ENCODE measurements at regions not wholly inside any gene's neighbourhood (a gene's known extent, or its start where the extent isn't known, plus 50 kb on each side); places are given as distances from the start of the nearest gene placed in this dataset.

GRCh38 chr17:12358477-12358876 lies 307.2 kb upstream of the MYOCD start:
- no peak overlapping the region for H3K27ac ChIP-seq (ENCODE audit: insufficient read depth, low read depth, low read length, poor library complexity, severe bottlenecking)
- WGBS, 2 experiments = 92 to 93% methylated on average over 10 of the region's 10 CpGs
- H3K4me1 ChIP-seq (ENCODE audit: control insufficient read depth, insufficient read depth, low read length) = no peaks in the 10 kb centered on the region
- no peak overlapping the region for H3K4me3 ChIP-seq (ENCODE audit: insufficient read depth, low read depth, low read length)
- H3K27me3 ChIP-seq (ENCODE audit: control insufficient read depth, insufficient read depth, low read length, poor library complexity, severe bottlenecking) = no peaks in the 10 kb centered on the region
- no peaks in the 10 kb centered on the region for H3K9me3 ChIP-seq (ENCODE audit: control insufficient read depth, low read length)
- H3K36me3 ChIP-seq (ENCODE audit: control insufficient read depth, insufficient read depth, low read length) = no peaks in the 10 kb centered on the region

- H3K4me1 ChIP-seq (ENCODE audit: control insufficient read depth, insufficient read depth, low read length) = no peaks in the 10 kb centered on the region
- no peak overlapping the region for H3K4me3 ChIP-seq (ENCODE audit: insufficient read depth, low read depth, low read length)
- 92 to 97% methylated on average over 5 of the region's 5 CpGs for WGBS, 2 experiments
- H3K27me3 ChIP-seq (ENCODE audit: control insufficient read depth, insufficient read depth, low read length, poor library complexity, severe bottlenecking) = no peaks in the 10 kb centered on the region
- H3K9me3 ChIP-seq (ENCODE audit: control insufficient read depth, low read length) = no peaks in the 10 kb centered on the region
- no peaks in the 10 kb centered on the region for H3K36me3 ChIP-seq (ENCODE audit: control insufficient read depth, insufficient read depth, low read length)
- H3K27ac ChIP-seq (ENCODE audit: insufficient read depth, low read depth, low read length, poor library complexity, severe bottlenecking) = no peak overlapping the region
Observed at GRCh38 chr17:12362853-12363455, 302.7 kb upstream of the MYOCD start.

- Histone ChIP-seq H3K36me3 (ENCODE audit: control insufficient read depth, insufficient read depth, low read length) (no peaks in the 10 kb centered on the region), H3K9me3 (ENCODE audit: control insufficient read depth, low read length) (no peaks in the 10 kb centered on the region), H3K27ac (ENCODE audit: insufficient read depth, low read depth, low read length, poor library complexity, severe bottlenecking) (no peak overlapping the region), H3K27me3 (ENCODE audit: control insufficient read depth, insufficient read depth, low read length, poor library complexity, severe bottlenecking) (no peaks in the 10 kb centered on the region), H3K4me1 (ENCODE audit: control insufficient read depth, insufficient read depth, low read length) (no peaks in the 10 kb centered on the region), H3K4me3 (ENCODE audit: insufficient read depth, low read depth, low read length) (no peak overlapping the region)
- WGBS, 2 experiments = 94 to 98% methylated on average over 3 of the region's 4 CpGs
Observed at GRCh38 chr17:12365805-12366204, 299.9 kb upstream of the MYOCD start.

GRCh38 chr17:12369065-12369464 lies 296.6 kb upstream of the MYOCD start:
- H3K4me3 ChIP-seq (ENCODE audit: insufficient read depth, low read depth, low read length) = no peak overlapping the region
- H3K9me3 ChIP-seq (ENCODE audit: control insufficient read depth, low read length) = no peaks in the 10 kb centered on the region
- H3K36me3 ChIP-seq (ENCODE audit: control insufficient read depth, insufficient read depth, low read length) = no peaks in the 10 kb centered on the region
- H3K27ac ChIP-seq (ENCODE audit: insufficient read depth, low read depth, low read length, poor library complexity, severe bottlenecking) = no peak overlapping the region
- H3K4me1 ChIP-seq (ENCODE audit: control insufficient read depth, insufficient read depth, low read length) = no peaks in the 10 kb centered on the region
- no peaks in the 10 kb centered on the region for H3K27me3 ChIP-seq (ENCODE audit: control insufficient read depth, insufficient read depth, low read length, poor library complexity, severe bottlenecking)

- H3K4me3 ChIP-seq (ENCODE audit: insufficient read depth, low read depth, low read length) = no peak overlapping the region
- no peaks in the 10 kb centered on the region for H3K36me3 ChIP-seq (ENCODE audit: control insufficient read depth, insufficient read depth, low read length)
- H3K4me1 ChIP-seq (ENCODE audit: control insufficient read depth, insufficient read depth, low read length) = no peaks in the 10 kb centered on the region
- no peaks in the 10 kb centered on the region for H3K27me3 ChIP-seq (ENCODE audit: control insufficient read depth, insufficient read depth, low read length, poor library complexity, severe bottlenecking)
- no peak overlapping the region for H3K27ac ChIP-seq (ENCODE audit: insufficient read depth, low read depth, low read length, poor library complexity, severe bottlenecking)
- no peaks in the 10 kb centered on the region for H3K9me3 ChIP-seq (ENCODE audit: control insufficient read depth, low read length)
- 90 to 98% methylated on average over 2 of the region's 3 CpGs for WGBS, 2 experiments
Observed at GRCh38 chr17:12376276-12376675, 289.4 kb upstream of the MYOCD start.

GRCh38 chr17:12386225-12386624 lies 279.5 kb upstream of the MYOCD start:
- Histone ChIP-seq H3K27me3 (ENCODE audit: control insufficient read depth, insufficient read depth, low read length, poor library complexity, severe bottlenecking) (no peaks in the 10 kb centered on the region), H3K4me3 (ENCODE audit: insufficient read depth, low read depth, low read length) (no peak overlapping the region), H3K4me1 (ENCODE audit: control insufficient read depth, insufficient read depth, low read length) (no peaks in the 10 kb centered on the region), H3K9me3 (ENCODE audit: control insufficient read depth, low read length) (no peaks in the 10 kb centered on the region), H3K36me3 (ENCODE audit: control insufficient read depth, insufficient read depth, low read length) (no peaks in the 10 kb centered on the region), H3K27ac (ENCODE audit: insufficient read depth, low read depth, low read length, poor library complexity, severe bottlenecking) (no peak overlapping the region)
- WGBS, 2 experiments = 94 to 96% methylated on average over 1 of the region's 1 CpG

- no peaks in the 10 kb centered on the region for H3K4me1 ChIP-seq (ENCODE audit: control insufficient read depth, insufficient read depth, low read length)
- H3K27me3 ChIP-seq (ENCODE audit: control insufficient read depth, insufficient read depth, low read length, poor library complexity, severe bottlenecking) = no peaks in the 10 kb centered on the region
- WGBS, 2 experiments = 85 to 89% methylated on average over 3 of the region's 3 CpGs
- no peaks in the 10 kb centered on the region for H3K36me3 ChIP-seq (ENCODE audit: control insufficient read depth, insufficient read depth, low read length)
- H3K4me3 ChIP-seq (ENCODE audit: insufficient read depth, low read depth, low read length) = no peak overlapping the region
- no peaks in the 10 kb centered on the region for H3K9me3 ChIP-seq (ENCODE audit: control insufficient read depth, low read length)
- H3K27ac ChIP-seq (ENCODE audit: insufficient read depth, low read depth, low read length, poor library complexity, severe bottlenecking) = no peak overlapping the region
Observed at GRCh38 chr17:12388226-12388625, 277.5 kb upstream of the MYOCD start.

- no peak overlapping the region for H3K27ac ChIP-seq (ENCODE audit: insufficient read depth, low read depth, low read length, poor library complexity, severe bottlenecking)
- no peaks in the 10 kb centered on the region for H3K9me3 ChIP-seq (ENCODE audit: control insufficient read depth, low read length)
- no peak overlapping the region for H3K4me3 ChIP-seq (ENCODE audit: insufficient read depth, low read depth, low read length)
- H3K4me1 ChIP-seq (ENCODE audit: control insufficient read depth, insufficient read depth, low read length) = no peaks in the 10 kb centered on the region
- H3K36me3 ChIP-seq (ENCODE audit: control insufficient read depth, insufficient read depth, low read length) = no peaks in the 10 kb centered on the region
- H3K27me3 ChIP-seq (ENCODE audit: control insufficient read depth, insufficient read depth, low read length, poor library complexity, severe bottlenecking) = no peaks in the 10 kb centered on the region
- WGBS, 2 experiments = 90 to 91% methylated on average over 2 of the region's 2 CpGs
Observed at GRCh38 chr17:12389421-12389820, 276.3 kb upstream of the MYOCD start.

GRCh38 chr17:12390631-12391030 lies 275.1 kb upstream of the MYOCD start:
- H3K36me3 ChIP-seq (ENCODE audit: control insufficient read depth, insufficient read depth, low read length) = no peaks in the 10 kb centered on the region
- no peak overlapping the region for H3K4me3 ChIP-seq (ENCODE audit: insufficient read depth, low read depth, low read length)
- H3K4me1 ChIP-seq (ENCODE audit: control insufficient read depth, insufficient read depth, low read length) = no peaks in the 10 kb centered on the region
- H3K9me3 ChIP-seq (ENCODE audit: control insufficient read depth, low read length) = no peaks in the 10 kb centered on the region
- H3K27me3 ChIP-seq (ENCODE audit: control insufficient read depth, insufficient read depth, low read length, poor library complexity, severe bottlenecking) = no peaks in the 10 kb centered on the region
- WGBS, 2 experiments = 95% methylated on average over 4 of the region's 4 CpGs
- H3K27ac ChIP-seq (ENCODE audit: insufficient read depth, low read depth, low read length, poor library complexity, severe bottlenecking) = no peak overlapping the region

- WGBS, 2 experiments = 80 to 82% methylated on average over 3 of the region's 3 CpGs
- H3K27ac ChIP-seq (ENCODE audit: insufficient read depth, low read depth, low read length, poor library complexity, severe bottlenecking) = no peak overlapping the region
- H3K36me3 ChIP-seq (ENCODE audit: control insufficient read depth, insufficient read depth, low read length) = no peaks in the 10 kb centered on the region
- no peak overlapping the region for H3K4me3 ChIP-seq (ENCODE audit: insufficient read depth, low read depth, low read length)
- H3K9me3 ChIP-seq (ENCODE audit: control insufficient read depth, low read length) = no peaks in the 10 kb centered on the region
- H3K4me1 ChIP-seq (ENCODE audit: control insufficient read depth, insufficient read depth, low read length) = no peaks in the 10 kb centered on the region
- no peaks in the 10 kb centered on the region for H3K27me3 ChIP-seq (ENCODE audit: control insufficient read depth, insufficient read depth, low read length, poor library complexity, severe bottlenecking)
Observed at GRCh38 chr17:12391468-12391867, 274.2 kb upstream of the MYOCD start.

Data from ectodermal cell (in vitro differentiated cells).